GM19452 (cell line): ENCODE measurements at regions not wholly inside any gene's neighbourhood (a gene's known extent, or its start where the extent isn't known, plus 50 kb on each side); places are given as distances from the start of the nearest gene placed in this dataset.
A peak's percentile ranks its signal among the peaks of the same experiment; 100 is the strongest.
"Not testable (repeated sequence)": the region's sequence is repeated elsewhere in the genome, so short reads cannot be mapped to it uniquely, and the experiment has no call there.

ENCODE experiments used
- ATAC-seq: cut with Tn5 transposase; IDR thresholded peaks from one replicate; pipeline ENCODE4 v1.9.1; 2021; ENCODE audit not compliant: unreplicated experiment

GRCh38 chr1:190665045-190665444 lies 187.4 kb upstream of the BRINP3 start:
- no peak for ATAC-seq

- no peak for ATAC-seq
These were observed 190.2 kb upstream of the BRINP3 start for GRCh38 chr1:190667914-190668313.

- ATAC-seq, result no peak
These were observed 201.4 kb upstream of the BRINP3 start for GRCh38 chr1:190679044-190679443.

GRCh38 chr1:190679454-190679853 lies 201.8 kb upstream of the BRINP3 start:
- no peak for ATAC-seq

- no peak for ATAC-seq
These were observed 202.3 kb upstream of the BRINP3 start for GRCh38 chr1:190679983-190680382.

- ATAC-seq, result no peak
These were observed 208.0 kb upstream of the BRINP3 start for GRCh38 chr1:190685676-190686075.

GRCh38 chr1:190688096-190688495 lies 210.4 kb upstream of the BRINP3 start:
- no peak for ATAC-seq

GRCh38 chr1:190698488-190698887 lies 220.8 kb upstream of the BRINP3 start:
- not testable (repeated sequence) for ATAC-seq

GRCh38 chr1:190699165-190699564 lies 221.5 kb upstream of the BRINP3 start:
- no peak for ATAC-seq

- ATAC-seq, result no peak
These were observed 230.9 kb upstream of the BRINP3 start for GRCh38 chr1:190708418-190709057.

- no peak for ATAC-seq
These were observed 233.4 kb upstream of the BRINP3 start for GRCh38 chr1:190711069-190711468.

- no peak for ATAC-seq
These were observed 239.4 kb upstream of the BRINP3 start for GRCh38 chr1:190717055-190717454.

GRCh38 chr1:190736971-190737590 lies 259.4 kb upstream of the BRINP3 start:
- ATAC-seq, result no peak

GRCh38 chr1:190738317-190738716 lies 260.7 kb upstream of the BRINP3 start:
- ATAC-seq, result no peak

GRCh38 chr1:190739926-190740325 lies 262.3 kb upstream of the BRINP3 start:
- no peak for ATAC-seq

GRCh38 chr1:190747704-190748103 lies 270.0 kb upstream of the BRINP3 start:
- no peak for ATAC-seq

GRCh38 chr1:190752131-190752530 lies 274.5 kb upstream of the BRINP3 start:
- no peak for ATAC-seq

- no peak for ATAC-seq
These were observed 277.0 kb upstream of the BRINP3 start for GRCh38 chr1:190754666-190755065.

- ATAC-seq, result peak; percentile 64
These were observed 282.1 kb upstream of the BRINP3 start for GRCh38 chr1:190759807-190760206.

GRCh38 chr1:190762325-190762724 lies 284.7 kb upstream of the BRINP3 start:
- no peak for ATAC-seq

- no peak for ATAC-seq
These were observed 315.2 kb upstream of the BRINP3 start for GRCh38 chr1:190792873-190793272.

GRCh38 chr1:190807629-190808028 lies 330.0 kb upstream of the BRINP3 start:
- ATAC-seq, result no peak

GRCh38 chr1:190808035-190808434 lies 330.4 kb upstream of the BRINP3 start:
- no peak for ATAC-seq
